ENCODE measurements at regions not wholly inside any gene's neighbourhood (a gene's known extent, or its start where the extent isn't known, plus 50 kb on each side); places are given as distances from the start of the nearest gene placed in this dataset.

GRCh38 chr5:98433022-98433421 is 340.4 kb upstream of the RGMB start:
- ChIA-PET CTCF (interaction anchor here (0.5 kb wide), 1 partner anchor 28 kb away, joined by 4 read pairs; no protein-coding TSS in a partner anchor), POLR2A (no interaction called here)
- no peaks in the 10 kb centered on the region for H3K36me3 Mint-ChIP-seq (ENCODE audit: low read depth)
- DNase-seq (no peak), ATAC-seq (no peak)
- intact Hi-C loops (cut with DNase I, micrococcal nuclease): no loop called here
- no peak overlapping the region for H3K4me3 Mint-ChIP-seq
- H3K9me3 Mint-ChIP-seq (ENCODE audit: low read depth): peaks cover 2% of the 10 kb centered on the region
- H3K27ac Mint-ChIP-seq: no peak overlapping the region
- H3K27me3 Mint-ChIP-seq: no peaks in the 10 kb centered on the region
- no peaks in the 10 kb centered on the region for H3K4me1 Mint-ChIP-seq

GRCh38 chr5:98433673-98434072 is 339.8 kb upstream of the RGMB start:
- ChIA-PET CTCF (no interaction called here), POLR2A (interaction anchor here (0.7 kb wide), 1 partner anchor 326 kb away, joined by 3 read pairs; no protein-coding TSS in a partner anchor)
- ATAC-seq: no peak
- Mint-ChIP-seq H3K4me1 (no peaks in the 10 kb centered on the region), H3K27ac (no peak overlapping the region), H3K36me3 (ENCODE audit: low read depth) (no peaks in the 10 kb centered on the region), H3K9me3 (ENCODE audit: low read depth) (peaks cover 2% of the 10 kb centered on the region), H3K27me3 (no peaks in the 10 kb centered on the region), H3K4me3 (no peak overlapping the region)
- intact Hi-C loops (cut with DNase I, micrococcal nuclease): no loop called here
- DNase-seq: no peak

- Mint-ChIP-seq H3K9me3 (ENCODE audit: low read depth) (peaks cover 7% of the 10 kb centered on the region), H3K36me3 (ENCODE audit: low read depth) (no peaks in the 10 kb centered on the region), H3K27ac (no peak overlapping the region), H3K27me3 (no peaks in the 10 kb centered on the region), H3K4me1 (no peaks in the 10 kb centered on the region), H3K4me3 (no peak overlapping the region)
- ChIA-PET CTCF (no interaction called here), POLR2A (no interaction called here)
- intact Hi-C loops (cut with DNase I, micrococcal nuclease): no loop called here
- ATAC-seq: no peak
- no peak for DNase-seq
These were observed 336.8 kb upstream of the RGMB start for GRCh38 chr5:98436667-98437066.

GRCh38 chr5:98442448-98442847 is 331.0 kb upstream of the RGMB start:
- Mint-ChIP-seq H3K4me1 (no peaks in the 10 kb centered on the region), H3K36me3 (ENCODE audit: low read depth) (no peaks in the 10 kb centered on the region), H3K27ac (no peak overlapping the region), H3K4me3 (no peak overlapping the region), H3K9me3 (ENCODE audit: low read depth) (peaks cover 12% of the 10 kb centered on the region), H3K27me3 (no peaks in the 10 kb centered on the region)
- ATAC-seq (no peak), DNase-seq (no peak)
- intact Hi-C loops (cut with DNase I, micrococcal nuclease): no loop called here
- ChIA-PET CTCF (no interaction called here), POLR2A (no interaction called here)

- no peak for DNase-seq
- Mint-ChIP-seq H3K4me3 (no peak overlapping the region), H3K27ac (no peak overlapping the region), H3K9me3 (ENCODE audit: low read depth) (peaks cover 12% of the 10 kb centered on the region), H3K27me3 (no peaks in the 10 kb centered on the region), H3K4me1 (no peaks in the 10 kb centered on the region), H3K36me3 (ENCODE audit: low read depth) (no peaks in the 10 kb centered on the region)
- CTCF ChIA-PET: no interaction called here
- no peak for ATAC-seq
- POLR2A ChIA-PET: no interaction called here
- intact Hi-C loops (cut with DNase I, micrococcal nuclease): no loop called here
These were observed 329.6 kb upstream of the RGMB start for GRCh38 chr5:98443881-98444280.

- peaks cover 2% of the 10 kb centered on the region for H3K27me3 Mint-ChIP-seq
- no peak overlapping the region for H3K27ac Mint-ChIP-seq
- H3K9me3 Mint-ChIP-seq (ENCODE audit: low read depth): no peaks in the 10 kb centered on the region
- H3K36me3 Mint-ChIP-seq (ENCODE audit: low read depth): no peaks in the 10 kb centered on the region
- POLR2A ChIA-PET: no interaction called here
- ATAC-seq: no peak
- no peak overlapping the region for H3K4me3 Mint-ChIP-seq
- no peak for DNase-seq
- CTCF ChIA-PET: no interaction called here
- no peaks in the 10 kb centered on the region for H3K4me1 Mint-ChIP-seq
- intact Hi-C loops (cut with DNase I, micrococcal nuclease): no loop called here
These were observed 320.2 kb upstream of the RGMB start for GRCh38 chr5:98453296-98453695.

- ATAC-seq (no peak), DNase-seq (no peak)
- no peak overlapping the region for H3K27ac Mint-ChIP-seq
- no peaks in the 10 kb centered on the region for H3K9me3 Mint-ChIP-seq (ENCODE audit: low read depth)
- CTCF ChIA-PET: no interaction called here
- no peaks in the 10 kb centered on the region for H3K4me1 Mint-ChIP-seq
- POLR2A ChIA-PET: no interaction called here
- intact Hi-C loops (cut with DNase I, micrococcal nuclease): no loop called here
- peaks cover 4% of the 10 kb centered on the region for H3K27me3 Mint-ChIP-seq
- H3K4me3 Mint-ChIP-seq: no peak overlapping the region
- no peaks in the 10 kb centered on the region for H3K36me3 Mint-ChIP-seq (ENCODE audit: low read depth)
These were observed 319.1 kb upstream of the RGMB start for GRCh38 chr5:98454407-98454806.

GRCh38 chr5:98454904-98455303 is 318.6 kb upstream of the RGMB start:
- ATAC-seq (no peak), DNase-seq (no peak)
- no peak overlapping the region for H3K4me3 Mint-ChIP-seq
- ChIA-PET CTCF (no interaction called here), POLR2A (no interaction called here)
- no peaks in the 10 kb centered on the region for H3K36me3 Mint-ChIP-seq (ENCODE audit: low read depth)
- H3K27ac Mint-ChIP-seq: no peak overlapping the region
- no peaks in the 10 kb centered on the region for H3K4me1 Mint-ChIP-seq
- intact Hi-C loops (cut with DNase I, micrococcal nuclease): no loop called here
- H3K27me3 Mint-ChIP-seq: peaks cover 4% of the 10 kb centered on the region
- H3K9me3 Mint-ChIP-seq (ENCODE audit: low read depth): no peaks in the 10 kb centered on the region

- DNase-seq (no peak), ATAC-seq (no peak)
- ChIA-PET POLR2A (no interaction called here), CTCF (no interaction called here)
- Mint-ChIP-seq H3K4me1 (no peaks in the 10 kb centered on the region), H3K27me3 (peaks cover 4% of the 10 kb centered on the region), H3K27ac (no peak overlapping the region), H3K36me3 (ENCODE audit: low read depth) (no peaks in the 10 kb centered on the region), H3K4me3 (no peak overlapping the region), H3K9me3 (ENCODE audit: low read depth) (no peaks in the 10 kb centered on the region)
- intact Hi-C loops (cut with DNase I, micrococcal nuclease): no loop called here
These were observed 317.8 kb upstream of the RGMB start for GRCh38 chr5:98455665-98456064.

- DNase-seq (no peak), ATAC-seq (no peak)
- H3K9me3 Mint-ChIP-seq (ENCODE audit: low read depth): no peaks in the 10 kb centered on the region
- no peak overlapping the region for H3K4me3 Mint-ChIP-seq
- CTCF ChIA-PET: no interaction called here
- H3K36me3 Mint-ChIP-seq (ENCODE audit: low read depth): no peaks in the 10 kb centered on the region
- H3K27me3 Mint-ChIP-seq: peaks cover 4% of the 10 kb centered on the region
- intact Hi-C loops (cut with DNase I, micrococcal nuclease): no loop called here
- no peak overlapping the region for H3K27ac Mint-ChIP-seq
- POLR2A ChIA-PET: no interaction called here
- no peaks in the 10 kb centered on the region for H3K4me1 Mint-ChIP-seq
These were observed 315.5 kb upstream of the RGMB start for GRCh38 chr5:98458004-98458403.

- intact Hi-C loops (cut with DNase I, micrococcal nuclease): no loop called here
- no peak for ATAC-seq
These were observed 314.7 kb upstream of the RGMB start for GRCh38 chr5:98458726-98459125.

GRCh38 chr5:98460536-98460935 is 312.9 kb upstream of the RGMB start:
- Mint-ChIP-seq H3K9me3 (ENCODE audit: low read depth) (no peaks in the 10 kb centered on the region), H3K4me1 (no peaks in the 10 kb centered on the region), H3K4me3 (no peak overlapping the region), H3K27ac (no peak overlapping the region), H3K27me3 (peaks cover 4% of the 10 kb centered on the region), H3K36me3 (ENCODE audit: low read depth) (no peaks in the 10 kb centered on the region)
- intact Hi-C loops (cut with DNase I, micrococcal nuclease): no loop called here
- ChIA-PET POLR2A (no interaction called here), CTCF (no interaction called here)
- ATAC-seq (no peak), DNase-seq (no peak)

More at GRCh38 chr5:98458726-98459125, 314.7 kb upstream of the RGMB start:
- ChIA-PET POLR2A (no interaction called here), CTCF (no interaction called here)
- H3K9me3 Mint-ChIP-seq (ENCODE audit: low read depth): no peaks in the 10 kb centered on the region
- no peaks in the 10 kb centered on the region for H3K4me1 Mint-ChIP-seq
- peaks cover 4% of the 10 kb centered on the region for H3K27me3 Mint-ChIP-seq
- no peak overlapping the region for H3K27ac Mint-ChIP-seq
- no peak overlapping the region for H3K4me3 Mint-ChIP-seq
- no peaks in the 10 kb centered on the region for H3K36me3 Mint-ChIP-seq (ENCODE audit: low read depth)
- no peak for DNase-seq

GRCh38 chr5:98461485-98461884 is 312.0 kb upstream of the RGMB start:
- H3K27me3 Mint-ChIP-seq: peaks cover 4% of the 10 kb centered on the region
- intact Hi-C loops (cut with DNase I, micrococcal nuclease): no loop called here
- no peak overlapping the region for H3K27ac Mint-ChIP-seq
- DNase-seq: no peak
- POLR2A ChIA-PET: no interaction called here
- ATAC-seq: no peak
- H3K4me1 Mint-ChIP-seq: no peaks in the 10 kb centered on the region
- CTCF ChIA-PET: no interaction called here
- H3K9me3 Mint-ChIP-seq (ENCODE audit: low read depth): no peaks in the 10 kb centered on the region
- H3K36me3 Mint-ChIP-seq (ENCODE audit: low read depth): no peaks in the 10 kb centered on the region
- no peak overlapping the region for H3K4me3 Mint-ChIP-seq
